Smooth muscle cell (in vitro differentiated cells): ENCODE measurements at regions not wholly inside any gene's neighbourhood (a gene's known extent, or its start where the extent isn't known, plus 50 kb on each side); places are given as distances from the start of the nearest gene placed in this dataset.

Experiments used
- DNase-seq: peaks from one replicate; lab custom pipeline; 2025; ENCODE audit not compliant: unreplicated experiment; lab: John Stamatoyannopoulos, UW
- H2AFZ ChIP-seq: fragments of 200-600 bp; sonication (generic); 2 replicates; pipeline ENCODE4 v1.6.0; 2016; ENCODE audit warnings: antibody characterized with exemption, low read depth, mild to moderate bottlenecking
- H3F3A ChIP-seq: fragments of 200-600 bp; sonication (generic); 2 replicates; pipeline ENCODE4 v1.6.0; 2017; ENCODE audit warnings: antibody characterized with exemption, low read depth
- H3K27ac ChIP-seq: fragments of 200-600 bp; sonication (generic); 2 replicates; pipeline ENCODE4 v1.5.1; 2016; ENCODE audit warnings: low read depth, mild to moderate bottlenecking
- H3K27me3 ChIP-seq: fragments of 200-600 bp; sonication (generic); 2 replicates; pipeline ENCODE4 v1.6.1; 2016; ENCODE audit warnings: low read depth, mild to moderate bottlenecking
- H3K36me3 ChIP-seq: fragments of 200-600 bp; sonication (generic); 2 replicates; pipeline ENCODE4 v1.5.1; 2016; ENCODE audit warnings: low read depth
- H3K4me1 ChIP-seq: fragments of 200-600 bp; sonication (generic); 2 replicates; pipeline ENCODE4 v1.5.1; 2016; ENCODE audit warnings: low read depth
- H3K4me2 ChIP-seq: fragments of 200-600 bp; sonication (generic); 2 replicates; pipeline ENCODE4 v1.6.0; 2016; ENCODE audit warnings: mild to moderate bottlenecking
- H3K4me3 ChIP-seq: fragments of 200-600 bp; sonication (generic); 2 replicates; pipeline ENCODE4 v1.5.1; 2016; ENCODE audit warnings: mild to moderate bottlenecking
- H3K79me2 ChIP-seq: fragments of 200-600 bp; sonication (generic); 2 replicates; pipeline ENCODE4 v1.6.0; 2016; ENCODE audit warnings: low read depth, mild to moderate bottlenecking
- H3K9ac ChIP-seq: fragments of 200-600 bp; sonication (generic); 2 replicates; pipeline ENCODE4 v1.6.0; 2016; ENCODE audit warnings: low read depth
- H3K9me3 ChIP-seq: fragments of 200-600 bp; sonication (generic); replicated peaks from 2 replicates; pipeline ENCODE4 v1.5.1; 2016; ENCODE audit warnings: low read depth
- H4K20me1 ChIP-seq: fragments of 200-600 bp; sonication (generic); 2 replicates; pipeline ENCODE4 v1.6.0; 2016; ENCODE audit warnings: low read depth
- CTCF ChIP-seq: fragments of 200-600 bp; sonication (generic); IDR thresholded peaks from 2 replicates; pipeline ENCODE4 v1.5.1; 2017; ENCODE audit warnings: borderline replicate concordance, mild to moderate bottlenecking, antibody characterized with exemption; ENCODE audit not compliant: insufficient read depth, poor library complexity, severe bottlenecking
- WGBS: methylation state at CpG from one replicate; pipeline ENCODE4 v1.1.7; 2016; ENCODE audit warnings: low lambda C conversion rate; 5-methylcytosine and 5-hydroxymethylcytosine counted together

- no peak overlapping the region for H3K27ac ChIP-seq
- no peak for TF ChIP-seq CTCF
- H3K9ac ChIP-seq: no peak overlapping the region
- WGBS: 34% methylated on average over 4 of the region's 4 CpGs
- no peaks in the 10 kb centered on the region for H4K20me1 ChIP-seq
- H3K27me3 ChIP-seq: no peaks in the 10 kb centered on the region
- H3K4me3 ChIP-seq: no peak overlapping the region
- no peaks in the 10 kb centered on the region for H3K79me2 ChIP-seq
- H3K36me3 ChIP-seq: no peaks in the 10 kb centered on the region
- H3F3A ChIP-seq: no peaks in the 10 kb centered on the region
- peak overlapping the region; percentile 74 for H2AFZ ChIP-seq
- DNase-seq: no peak
- H3K4me1 ChIP-seq: peaks cover 7% of the 10 kb centered on the region
- no peaks in the 10 kb centered on the region for H3K9me3 ChIP-seq
- no peak overlapping the region for H3K4me2 ChIP-seq
Measured at GRCh38 chr15:37595426-37595970, 338.9 kb upstream of the TMCO5A start.

- 77% methylated on average over 7 of the region's 7 CpGs for WGBS
- H3K9me3 ChIP-seq: no peaks in the 10 kb centered on the region
- no peak overlapping the region for H3K9ac ChIP-seq
- no peak overlapping the region for H3K27ac ChIP-seq
- no peaks in the 10 kb centered on the region for H3F3A ChIP-seq
- no peaks in the 10 kb centered on the region for H3K79me2 ChIP-seq
- no peak overlapping the region for H2AFZ ChIP-seq
- no peaks in the 10 kb centered on the region for H4K20me1 ChIP-seq
- H3K4me2 ChIP-seq: no peak overlapping the region
- TF ChIP-seq CTCF: no peak
- H3K4me1 ChIP-seq: peaks cover 7% of the 10 kb centered on the region
- no peaks in the 10 kb centered on the region for H3K36me3 ChIP-seq
- H3K4me3 ChIP-seq: no peak overlapping the region
- DNase-seq: no peak
- H3K27me3 ChIP-seq: no peaks in the 10 kb centered on the region
Measured at GRCh38 chr15:37599156-37599555, 335.3 kb upstream of the TMCO5A start.

GRCh38 chr15:37616215-37616614, 318.2 kb upstream of the TMCO5A start:
- no peaks in the 10 kb centered on the region for H4K20me1 ChIP-seq
- no peak overlapping the region for H3K4me3 ChIP-seq
- no peak overlapping the region for H3K4me2 ChIP-seq
- no peaks in the 10 kb centered on the region for H3K9me3 ChIP-seq
- no peak overlapping the region for H2AFZ ChIP-seq
- no peaks in the 10 kb centered on the region for H3K27me3 ChIP-seq
- no peaks in the 10 kb centered on the region for H3K36me3 ChIP-seq
- H3K9ac ChIP-seq: no peak overlapping the region
- H3K27ac ChIP-seq: no peak overlapping the region
- TF ChIP-seq CTCF: no peak
- H3F3A ChIP-seq: no peaks in the 10 kb centered on the region
- no peaks in the 10 kb centered on the region for H3K4me1 ChIP-seq
- 51% methylated on average over 1 of the region's 1 CpG for WGBS
- no peaks in the 10 kb centered on the region for H3K79me2 ChIP-seq
- DNase-seq: no peak

GRCh38 chr15:37618353-37618752, 316.1 kb upstream of the TMCO5A start:
- no peak for DNase-seq
- TF ChIP-seq CTCF: no peak
- no peak overlapping the region for H3K27ac ChIP-seq
- no peak overlapping the region for H3K4me3 ChIP-seq
- H4K20me1 ChIP-seq: no peaks in the 10 kb centered on the region
- H3K36me3 ChIP-seq: no peaks in the 10 kb centered on the region
- H3K9ac ChIP-seq: no peak overlapping the region
- no peaks in the 10 kb centered on the region for H3K4me1 ChIP-seq
- no peaks in the 10 kb centered on the region for H3K79me2 ChIP-seq
- no peaks in the 10 kb centered on the region for H3K27me3 ChIP-seq
- H3K4me2 ChIP-seq: no peak overlapping the region
- H2AFZ ChIP-seq: no peak overlapping the region
- no peaks in the 10 kb centered on the region for H3F3A ChIP-seq
- H3K9me3 ChIP-seq: no peaks in the 10 kb centered on the region
